ENCODE measurements at regions not wholly inside any gene's neighbourhood (a gene's known extent, or its start where the extent isn't known, plus 50 kb on each side); places are given as distances from the start of the nearest gene placed in this dataset.
"Not testable (repeated sequence)": the region's sequence is repeated elsewhere in the genome, so short reads cannot be mapped to it uniquely, and the experiment has no call there.

GRCh38 chr10:121385136-121385535, 213.1 kb downstream of the FGFR2 start:
- DNase-seq (ENCODE audit: low read depth): no peak

GRCh38 chr10:121392657-121393056, 205.6 kb downstream of the FGFR2 start:
- no peak for DNase-seq (ENCODE audit: low read depth)

GRCh38 chr10:121393522-121393921, 204.7 kb downstream of the FGFR2 start:
- DNase-seq (ENCODE audit: low read depth): no peak

GRCh38 chr10:121400507-121400906, 197.7 kb downstream of the FGFR2 start:
- DNase-seq (ENCODE audit: low read depth): not testable (repeated sequence)

GRCh38 chr10:121403527-121403926, 194.7 kb downstream of the FGFR2 start:
- DNase-seq (ENCODE audit: low read depth): no peak

- DNase-seq (ENCODE audit: low read depth): no peak
Measured at GRCh38 chr10:121404611-121405010, 193.6 kb downstream of the FGFR2 start.

GRCh38 chr10:121405096-121405495, 193.1 kb downstream of the FGFR2 start:
- DNase-seq (ENCODE audit: low read depth): no peak

GRCh38 chr10:121405549-121405948, 192.7 kb downstream of the FGFR2 start:
- DNase-seq (ENCODE audit: low read depth): no peak

GRCh38 chr10:121405953-121406352, 192.3 kb downstream of the FGFR2 start:
- no peak for DNase-seq (ENCODE audit: low read depth)

GRCh38 chr10:121406823-121407545, 191.3 kb downstream of the FGFR2 start:
- DNase-seq (ENCODE audit: low read depth): no peak

GRCh38 chr10:121409466-121410104, 188.7 kb downstream of the FGFR2 start:
- no peak for DNase-seq (ENCODE audit: low read depth)

- no peak for DNase-seq (ENCODE audit: low read depth)
Measured at GRCh38 chr10:121411004-121411403, 187.2 kb downstream of the FGFR2 start.

GRCh38 chr10:121413951-121414350, 184.3 kb downstream of the FGFR2 start:
- no peak for DNase-seq (ENCODE audit: low read depth)

GRCh38 chr10:121414366-121415062, 183.7 kb downstream of the FGFR2 start:
- no peak for DNase-seq (ENCODE audit: low read depth)

- DNase-seq (ENCODE audit: low read depth): no peak
Measured at GRCh38 chr10:121415063-121415399, 183.2 kb downstream of the FGFR2 start.

GRCh38 chr10:121416071-121416470, 182.2 kb downstream of the FGFR2 start:
- no peak for DNase-seq (ENCODE audit: low read depth)

- no peak for DNase-seq (ENCODE audit: low read depth)
Measured at GRCh38 chr10:121417298-121417697, 180.9 kb downstream of the FGFR2 start.

GRCh38 chr10:121418126-121418777, 180.0 kb downstream of the FGFR2 start:
- DNase-seq (ENCODE audit: low read depth): no peak

- DNase-seq (ENCODE audit: low read depth): no peak
Measured at GRCh38 chr10:121420006-121420405, 178.2 kb downstream of the FGFR2 start.

- no peak for DNase-seq (ENCODE audit: low read depth)
Measured at GRCh38 chr10:121422096-121422495, 176.1 kb downstream of the FGFR2 start.

- no peak for DNase-seq (ENCODE audit: low read depth)
Measured at GRCh38 chr10:121425623-121426022, 172.6 kb downstream of the FGFR2 start.

GRCh38 chr10:121426307-121426706, 171.9 kb downstream of the FGFR2 start:
- DNase-seq (ENCODE audit: low read depth): no peak

Measured in activated T-cell treated with anti-CD3 and anti-CD28 coated beads for 24 hours (primary cell).